GM21360 (cell line): ENCODE measurements at regions not wholly inside any gene's neighbourhood (a gene's known extent, or its start where the extent isn't known, plus 50 kb on each side); places are given as distances from the start of the nearest gene placed in this dataset.

Experiments used
- ATAC-seq: cut with Tn5 transposase; IDR thresholded peaks from one replicate; pipeline ENCODE4 v1.9.1; 2021; ENCODE audit warnings: mild to moderate bottlenecking, moderate library complexity; ENCODE audit not compliant: unreplicated experiment

GRCh38 chr3:106573605-106574004, 704.8 kb upstream of the CBLB start:
- ATAC-seq: no peak

GRCh38 chr3:106575029-106575428, 706.2 kb upstream of the CBLB start:
- no peak for ATAC-seq

- no peak for ATAC-seq
These were observed 708.4 kb upstream of the CBLB start for GRCh38 chr3:106577241-106577640.

- ATAC-seq: no peak
These were observed 710.1 kb upstream of the CBLB start for GRCh38 chr3:106578911-106579310.

GRCh38 chr3:106582151-106582550, 713.3 kb upstream of the CBLB start:
- no peak for ATAC-seq

GRCh38 chr3:106587551-106587950, 718.7 kb upstream of the CBLB start:
- no peak for ATAC-seq

- ATAC-seq: no peak
These were observed 719.9 kb upstream of the CBLB start for GRCh38 chr3:106588739-106589138.

- ATAC-seq: no peak
These were observed 720.6 kb upstream of the CBLB start for GRCh38 chr3:106589311-106589942.

- no peak for ATAC-seq
These were observed 721.4 kb upstream of the CBLB start for GRCh38 chr3:106590216-106590615.

GRCh38 chr3:106593381-106593780, 724.6 kb upstream of the CBLB start:
- no peak for ATAC-seq

GRCh38 chr3:106609666-106610301, 741.0 kb upstream of the CBLB start:
- ATAC-seq: peak; percentile 63

GRCh38 chr3:106610362-106610959, 741.6 kb upstream of the CBLB start:
- no peak for ATAC-seq

- ATAC-seq: no peak
These were observed 742.3 kb upstream of the CBLB start for GRCh38 chr3:106611116-106611515.

GRCh38 chr3:106611841-106612240, 743.0 kb upstream of the CBLB start:
- no peak for ATAC-seq

- ATAC-seq: no peak
These were observed 747.7 kb upstream of the CBLB start for GRCh38 chr3:106616556-106616955.

- ATAC-seq: no peak
These were observed 748.5 kb upstream of the CBLB start for GRCh38 chr3:106617276-106617675.

GRCh38 chr3:106620646-106621045, 751.8 kb upstream of the CBLB start:
- ATAC-seq: no peak

- ATAC-seq: no peak
These were observed 753.1 kb upstream of the CCDC54 start for GRCh38 chr3:106624154-106624553.

- ATAC-seq: no peak
These were observed 748.8 kb upstream of the CCDC54 start for GRCh38 chr3:106628407-106628806.

- ATAC-seq: peak; percentile 85
These were observed 747.9 kb upstream of the CCDC54 start for GRCh38 chr3:106629215-106629832.

- ATAC-seq: no peak
These were observed 745.7 kb upstream of the CCDC54 start for GRCh38 chr3:106631373-106632108.
